GM03348 (cell line): ENCODE measurements at regions not wholly inside any gene's neighbourhood (a gene's known extent, or its start where the extent isn't known, plus 50 kb on each side); places are given as distances from the start of the nearest gene placed in this dataset.
"Not testable (repeated sequence)": the region's sequence is repeated elsewhere in the genome, so short reads cannot be mapped to it uniquely, and the experiment has no call there.

Source experiments
- DNase-seq: peaks from one replicate; pipeline ENCODE4 v3.0.0; 2012; ENCODE audit warnings: low spot score

- DNase-seq: no peak
Observed at GRCh38 chr11:121358760-121359159, 66.2 kb downstream of the SC5D start.

- DNase-seq: no peak
Observed at GRCh38 chr11:121359591-121359990, 67.0 kb downstream of the SC5D start.

- not testable (repeated sequence) for DNase-seq
Observed at GRCh38 chr11:121362955-121363354, 70.4 kb downstream of the SC5D start.

- DNase-seq: no peak
Observed at GRCh38 chr11:121365304-121365703, 72.7 kb downstream of the SC5D start.

GRCh38 chr11:121366038-121366437 lies 73.5 kb downstream of the SC5D start:
- no peak for DNase-seq

DNA sequence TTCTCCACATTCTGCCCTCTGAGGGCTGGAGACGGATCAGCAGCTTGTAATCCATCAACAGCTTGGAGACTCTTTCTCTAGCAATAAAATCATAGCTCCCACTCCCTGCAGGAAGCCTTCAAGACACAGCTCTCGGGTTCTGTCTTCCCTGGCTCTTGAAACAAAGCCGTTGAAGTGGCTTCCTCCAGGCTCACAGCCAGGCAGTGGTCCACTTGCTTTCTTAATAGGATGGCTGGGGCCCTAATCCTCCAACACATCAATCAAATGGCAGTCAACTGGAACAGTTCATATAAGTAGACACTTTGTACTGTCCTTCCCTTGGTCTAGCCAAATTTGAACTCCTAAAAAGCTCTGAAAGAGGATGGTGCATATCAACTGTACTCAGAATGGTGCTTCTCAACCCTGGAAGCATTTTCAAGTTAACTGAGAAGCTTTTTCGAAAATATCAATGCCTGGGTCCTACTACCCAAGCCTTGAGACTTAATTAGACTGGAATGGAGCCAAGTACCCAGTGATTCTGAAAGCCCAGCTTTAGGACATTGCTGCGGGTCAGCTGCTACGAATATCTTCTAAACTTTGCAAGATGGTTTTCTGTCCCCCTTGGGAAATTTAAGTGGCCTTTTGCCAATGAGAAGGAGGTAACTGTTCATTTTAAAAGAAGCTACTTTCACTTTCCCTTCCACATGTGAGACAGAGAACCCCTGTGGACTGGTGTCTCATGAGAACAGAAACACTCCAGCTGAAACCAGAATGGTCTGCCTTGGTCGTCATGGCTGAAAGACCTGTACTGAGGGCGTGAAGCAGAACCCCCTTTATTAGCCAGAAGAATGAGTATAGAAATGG lies 74.7 kb downstream of the SC5D start:
- DNase-seq: peak; percentile 15

GRCh38 chr11:121367844-121368225 lies 75.3 kb downstream of the SC5D start:
- DNase-seq: no peak

DNA sequence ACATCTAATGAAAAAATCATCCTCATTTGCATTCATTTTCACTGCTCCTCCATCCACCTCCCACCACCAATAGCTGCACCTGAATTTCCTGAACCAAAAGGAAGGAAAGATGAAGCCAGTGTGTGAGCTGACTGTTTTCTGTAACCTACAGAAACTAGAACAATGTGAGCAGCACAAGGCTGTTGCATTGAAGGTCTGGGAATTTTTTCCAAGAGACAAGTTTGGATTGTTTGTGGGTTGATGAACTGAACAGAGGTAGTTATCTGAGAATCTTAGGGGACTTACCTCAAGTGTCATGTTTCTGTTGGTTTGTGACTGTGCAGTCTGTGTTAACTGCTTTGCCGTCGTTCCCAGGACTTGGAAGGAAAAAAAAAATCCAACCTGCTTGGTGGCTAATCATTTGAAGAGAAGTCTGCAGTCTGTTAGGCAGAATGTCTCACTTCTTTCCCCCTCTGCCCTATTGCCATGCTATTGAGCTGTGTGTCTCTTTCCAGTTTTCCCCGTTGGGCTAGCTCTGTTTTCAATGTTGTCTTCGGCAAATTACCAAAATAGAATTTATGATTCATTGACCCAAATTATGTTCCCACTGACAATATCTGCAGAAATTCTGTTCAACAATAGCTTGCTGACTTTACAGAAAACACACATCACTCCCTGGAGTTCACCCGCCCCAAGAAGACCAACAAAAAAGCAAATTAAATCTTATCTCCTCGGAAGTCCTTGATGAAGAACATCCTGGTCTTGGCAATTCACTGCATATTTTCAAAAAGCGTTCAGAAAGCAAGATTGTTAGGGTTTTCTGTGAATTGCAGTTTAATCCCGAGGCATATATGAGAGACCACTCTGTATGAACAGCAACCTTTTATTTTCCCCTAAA lies 76.0 kb downstream of the SC5D start:
- DNase-seq: no peak

GRCh38 chr11:121369366-121369765 lies 76.8 kb downstream of the SC5D start:
- DNase-seq: no peak

DNA sequence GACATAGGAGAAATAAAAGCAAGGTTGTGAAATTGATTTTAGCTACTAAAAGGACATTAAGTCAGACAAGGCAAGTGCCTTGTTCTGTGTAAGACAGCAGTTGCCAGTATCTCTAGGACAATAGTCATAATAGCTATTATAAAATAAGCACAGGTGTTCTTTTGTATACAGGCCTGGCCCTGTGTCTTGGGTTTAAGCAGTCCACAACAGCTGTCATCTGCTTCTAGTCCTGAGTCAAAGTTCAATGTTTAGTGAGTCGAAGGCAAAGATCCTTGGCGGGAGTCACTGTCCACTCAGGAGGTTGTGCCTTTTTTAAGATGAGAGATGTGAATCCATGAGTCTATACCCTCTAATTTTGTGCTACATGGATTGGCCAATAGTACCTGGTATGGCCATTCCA lies 79.5 kb downstream of the SC5D start:
- no peak for DNase-seq

DNA sequence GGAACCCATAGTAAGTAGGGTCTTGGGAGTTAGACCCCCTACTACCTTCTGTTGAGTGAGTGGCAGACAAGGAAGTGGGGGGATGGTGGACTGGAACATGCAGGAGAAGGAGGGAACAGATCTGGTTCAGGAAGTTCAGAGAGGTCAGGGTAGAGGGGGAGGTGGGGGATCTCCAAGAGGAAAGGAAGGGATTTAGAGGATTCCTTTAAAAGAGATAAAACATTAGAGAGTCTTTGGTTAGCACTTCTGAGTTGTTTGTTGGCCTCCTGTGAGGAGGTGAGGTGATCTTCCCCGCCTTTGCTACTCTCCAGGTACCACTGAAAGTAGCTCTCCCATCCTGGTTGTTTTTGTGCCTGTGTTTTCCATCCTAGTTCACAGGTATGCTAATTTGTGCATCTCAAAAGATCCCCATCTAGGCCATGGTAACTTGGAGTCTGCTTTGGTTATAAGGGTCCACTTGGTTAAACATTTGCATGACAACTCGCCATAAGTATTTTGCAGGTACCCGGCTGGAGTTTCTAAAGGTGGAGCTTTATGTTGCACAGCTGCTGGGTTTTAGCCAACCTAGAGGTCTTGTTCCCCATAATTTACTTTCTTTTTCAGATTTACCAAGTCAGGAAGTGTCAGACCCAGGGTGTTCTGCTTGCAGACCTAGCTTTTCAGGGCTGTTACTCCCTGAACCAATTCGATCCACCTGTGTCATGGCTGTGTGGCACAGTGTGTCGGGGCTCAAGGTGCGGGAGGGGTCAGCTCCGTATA lies 79.3 kb upstream of the SORL1 start:
- no peak for DNase-seq

DNA sequence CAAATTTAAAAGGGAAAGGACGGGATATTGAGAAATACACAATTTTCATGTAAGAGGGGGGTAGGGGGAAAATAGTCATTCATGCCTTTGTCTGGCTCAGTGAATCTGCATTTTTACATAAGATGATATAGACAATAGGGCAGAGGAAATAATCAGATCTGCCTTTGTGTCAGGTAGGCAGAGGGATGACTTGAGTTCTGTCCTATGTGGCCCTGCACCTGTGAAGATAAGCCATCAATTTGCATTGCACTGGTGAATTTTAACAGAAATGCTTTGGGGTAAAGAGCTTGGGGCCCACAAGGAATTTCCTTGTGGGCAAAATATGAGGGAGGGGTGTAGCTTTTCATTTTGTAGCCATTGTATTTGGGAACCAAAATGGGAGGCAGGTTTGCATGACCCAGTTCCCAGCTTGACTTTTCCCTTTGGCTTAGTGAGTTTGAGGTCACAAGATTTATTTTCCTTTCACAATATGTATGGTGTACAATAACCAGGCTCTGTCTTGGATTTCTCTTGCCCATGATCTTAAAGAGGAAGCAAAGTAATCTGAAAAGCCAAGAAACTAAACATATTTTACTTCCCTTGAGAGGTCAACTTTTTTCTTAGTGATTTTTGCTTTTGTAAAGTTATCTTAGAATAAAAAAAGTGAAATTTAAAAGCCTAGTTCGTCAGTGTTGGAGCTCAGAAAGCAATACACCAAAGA lies 77.7 kb upstream of the SORL1 start:
- no peak for DNase-seq

- DNase-seq: no peak
Observed at GRCh38 chr11:121376130-121376529, 76.0 kb upstream of the SORL1 start.

DNA sequence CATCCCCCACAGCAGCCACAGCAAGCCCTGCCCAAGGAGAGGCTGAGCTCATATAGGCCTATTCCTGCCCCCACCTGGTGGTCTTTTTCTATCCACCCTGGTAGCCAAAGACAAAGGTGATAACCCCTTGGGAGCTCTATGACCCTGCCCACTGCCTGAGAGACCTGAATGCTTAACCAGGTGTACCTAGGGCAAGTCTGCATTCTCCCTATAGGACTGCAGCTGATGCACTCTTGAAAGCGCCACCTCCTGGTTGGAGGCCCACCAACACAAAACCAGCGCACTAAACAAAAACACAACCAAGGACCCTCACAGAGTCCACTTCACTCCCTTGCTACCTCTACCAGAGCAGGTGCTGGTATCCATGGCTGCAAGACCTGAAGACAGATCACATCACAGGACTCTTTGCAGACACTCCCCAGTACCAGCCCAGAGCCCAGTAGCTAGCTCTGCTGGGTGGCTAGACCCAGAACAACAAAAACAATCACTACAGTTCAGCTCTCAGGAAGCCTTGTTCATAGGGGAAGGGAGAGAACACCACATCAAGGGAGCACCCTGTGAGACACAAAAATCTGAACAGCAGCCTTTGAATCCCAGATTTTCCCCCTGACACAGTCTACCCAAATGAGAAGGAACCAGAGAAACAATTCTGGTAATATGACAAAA lies 72.8 kb upstream of the SORL1 start:
- DNase-seq: not testable (repeated sequence)

GRCh38 chr11:121383716-121384115 lies 68.4 kb upstream of the SORL1 start:
- DNase-seq: no peak

GRCh38 chr11:121385688-121386087 lies 66.4 kb upstream of the SORL1 start:
- no peak for DNase-seq
